Panc1 (cell line): ENCODE measurements at regions not wholly inside any gene's neighbourhood (a gene's known extent, or its start where the extent isn't known, plus 50 kb on each side); places are given as distances from the start of the nearest gene placed in this dataset.

Source experiments
- ATAC-seq: fragments of 200-7000 bp; cut with Tn5 transposase; 2 replicates; pipeline ENCODE4 v1.9.1; 2020; ENCODE audit warnings: mild to moderate bottlenecking, moderate library complexity
- BruUV-seq: library from RNA; stranded (reverse); fragments of 400-500 nt; replicated peaks from 2 replicates; lab custom pipeline; 2021; lab: Mats Ljungman, UMichigan
- CTCF ChIA-PET: fragments of 300-600 bp; sonication (Branson Sonifier 250); formaldehyde crosslinking; loops from one replicate; lab custom pipeline; 2022; ENCODE audit warnings: antibody characterized with exemption; lab: Charles Lee
- POLR2A ChIA-PET: fragments of 300-600 bp; sonication (Branson Sonifier 250); formaldehyde crosslinking; loops from one replicate; lab custom pipeline; 2022; ENCODE audit warnings: antibody characterized with exemption; lab: Charles Lee
- DNase-seq: peaks from one replicate; pipeline ENCODE4 v3.0.0-alpha.2; 2010; ENCODE audit warnings: low read depth, low spot score
- H3K27ac ChIP-seq: 2 replicates; pipeline ENCODE4 v1.5.1; 2011; ENCODE audit warnings: mild to moderate bottlenecking, low read length, inconsistent platforms
- H3K27me3 ChIP-seq: fragments of 200-500 bp; sonication (Bioruptor generic); 2 replicates; pipeline ENCODE4 v1.6.0; 2014; ENCODE audit warnings: low read length, inconsistent platforms; ENCODE audit not compliant: control insufficient read depth, insufficient read depth
- H3K36me3 ChIP-seq: fragments of 200-500 bp; sonication (Bioruptor generic); 2 replicates; pipeline ENCODE4 v1.5.1; 2014; ENCODE audit warnings: inconsistent platforms, mild to moderate bottlenecking, low read length, moderate library complexity; ENCODE audit not compliant: control insufficient read depth, insufficient read depth
- H3K4me1 ChIP-seq: 2 replicates; pipeline ENCODE4 v1.5.1; 2011; ENCODE audit warnings: inconsistent platforms, mild to moderate bottlenecking, low read length, moderate library complexity; ENCODE audit not compliant: control insufficient read depth, insufficient read depth
- H3K4me3 ChIP-seq, 2 experiments: 2 replicates each; pipeline ENCODE4 v1.5.1; 2011 to 2012; ENCODE audit warnings: low read depth in 2 of 2, low read length in 2 of 2, mild to moderate bottlenecking in 2 of 2, inconsistent platforms in 1 of 2, moderate library complexity in 1 of 2
- H3K9me3 ChIP-seq: fragments of 200-500 bp; sonication (Bioruptor generic); 2 replicates; pipeline ENCODE4 v1.5.1; 2014; ENCODE audit warnings: low read depth, mild to moderate bottlenecking, inconsistent platforms, low read length, moderate library complexity; ENCODE audit not compliant: control insufficient read depth, insufficient read depth
- CTCF ChIP-seq: fragments of 450-650 bp; IDR thresholded peaks from 2 replicates; pipeline ENCODE4 v1.5.1; 2017; ENCODE audit warnings: mild to moderate bottlenecking
- POLR2AphosphoS5 ChIP-seq: IDR thresholded peaks from 2 replicates; pipeline ENCODE4 v1.6.1; 2012; ENCODE audit warnings: mild to moderate bottlenecking, low read depth, low read length, moderate library complexity
- REST ChIP-seq, 2 experiments: IDR thresholded peaks; 2 replicates each; pipeline ENCODE4 v1.6.1; 2011 to 2012; ENCODE audit warnings: low read depth in 2 of 2, control low read depth in 1 of 2, low read length in 1 of 2, mild to moderate bottlenecking in 1 of 2, moderate library complexity in 1 of 2; ENCODE audit not compliant: insufficient read depth in 1 of 2
- SIN3A ChIP-seq: IDR thresholded peaks from 2 replicates; pipeline ENCODE4 v1.6.1; 2012; ENCODE audit warnings: low read depth, mild to moderate bottlenecking, low read length, moderate library complexity, borderline replicate concordance; ENCODE audit not compliant: insufficient read depth
- TCF7L2 ChIP-seq: IDR thresholded peaks from 2 replicates; pipeline ENCODE4 v1.6.1; 2011; ENCODE audit warnings: mild to moderate bottlenecking, low read depth, low read length, inconsistent platforms
- in situ Hi-C: cut with HindIII; loops from 2 replicates; pipeline ENCODE4 v1.10.0; 2016; ENCODE audit warnings: low sequenced_read_pairs, low pct_unique_long_range_greater_than_20kb
- intact Hi-C: fragments of 100-400 bp; cut with micrococcal nuclease; formaldehyde crosslinking; loops from one replicate; pipeline ENCODE4 v1.10.0; 2022; ENCODE audit not compliant: unreplicated experiment

GRCh38 chr5:123951582-123951977 lies 439.6 kb downstream of the CSNK1G3 start:
- Histone ChIP-seq H3K4me3 (no peak overlapping the region), H3K36me3 (no peaks in the 10 kb centered on the region), H3K27ac (peak overlapping the region; percentile 67), H3K27me3 (no peaks in the 10 kb centered on the region), H3K4me1 (0 out of 2 replicates have a peak, but pooled peaks cover 11% of the 10 kb centered on the region), H3K9me3 (peaks cover 3% of the 10 kb centered on the region; the same call in 1 of the 2 replicates)
- in situ Hi-C loops: no loop called here
- TF ChIP-seq TCF7L2 (0 out of 2 replicates have a peak, but pooled peaks have one; percentile 5), CTCF (no peak), POLR2AphosphoS5 (peak; percentile 50; the same call in 1 of the 2 replicates), REST (IDR thresholded peaks at IDR 0.05; ENCODE audit: insufficient read depth in 1 of 2, low read depth in 2 of 2, low read length in 1 of 2) (no peak), SIN3A (no peak)
- peak; percentile 93 for ATAC-seq
- DNase-seq: peak; percentile 84
- intact Hi-C loops: no loop called here
- ChIA-PET CTCF (no interaction called here), POLR2A (no interaction called here)
- BruUV-seq: no TSS peak

GRCh38 chr5:123950701-123951581 lies 439.0 kb downstream of the CSNK1G3 start:
- POLR2A ChIA-PET: no interaction called here
- Histone ChIP-seq H3K4me3 (no peak overlapping the region), H3K36me3 (no peaks in the 10 kb centered on the region), H3K4me1 (0 out of 2 replicates have a peak, but pooled peaks cover 11% of the 10 kb centered on the region), H3K27me3 (no peaks in the 10 kb centered on the region), H3K27ac (peak overlapping the region; percentile 67), H3K9me3 (peaks cover under 1% of the 10 kb centered on the region; the same call in 1 of the 2 replicates)
- intact Hi-C loops (no loop called here), in situ Hi-C loops (no loop called here)
- no peak for DNase-seq
- ATAC-seq: peak; percentile 60
- BruUV-seq: no TSS peak
- TF ChIP-seq TCF7L2 (peak; percentile 61), REST (IDR thresholded peaks at IDR 0.05; ENCODE audit: insufficient read depth in 1 of 2, low read depth in 2 of 2, low read length in 1 of 2) (no peak)
- CTCF ChIA-PET: no interaction called here
